ENCODE measurements at regions not wholly inside any gene's neighbourhood (a gene's known extent, or its start where the extent isn't known, plus 50 kb on each side); places are given as distances from the start of the nearest gene placed in this dataset.

DNA sequence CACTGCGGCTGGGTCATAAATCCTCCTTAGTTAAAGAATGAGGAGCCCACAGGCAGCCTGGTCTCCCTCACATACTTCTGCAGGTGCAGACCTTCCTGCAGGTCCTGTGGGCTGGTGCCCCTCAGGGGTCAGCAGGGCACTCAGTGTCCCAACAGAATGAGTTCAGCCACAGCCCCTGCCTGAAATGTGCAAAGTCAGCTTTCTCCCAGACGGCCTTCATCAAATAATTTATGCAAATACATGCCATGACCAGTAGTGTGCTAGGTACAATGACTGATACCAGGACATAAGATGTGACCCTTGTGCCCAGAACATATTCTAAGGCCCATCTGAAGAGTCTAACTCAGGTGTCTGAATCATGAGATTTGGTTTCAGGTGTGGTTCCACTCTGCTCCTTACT lies 703.4 kb downstream of the TBC1D22A start:
- TF ChIP-seq TSHZ2 (CRISPR knock-in tag; IDR thresholded peaks at IDR 0.05): no peak
- no peak for TF ChIP-seq CREB5 (CRISPR knock-in tag; IDR thresholded peaks at IDR 0.05; ENCODE audit: low read depth)
- no peak for TF ChIP-seq RARB (CRISPR knock-in tag; IDR thresholded peaks at IDR 0.05)
- TF ChIP-seq, protein P1, sequence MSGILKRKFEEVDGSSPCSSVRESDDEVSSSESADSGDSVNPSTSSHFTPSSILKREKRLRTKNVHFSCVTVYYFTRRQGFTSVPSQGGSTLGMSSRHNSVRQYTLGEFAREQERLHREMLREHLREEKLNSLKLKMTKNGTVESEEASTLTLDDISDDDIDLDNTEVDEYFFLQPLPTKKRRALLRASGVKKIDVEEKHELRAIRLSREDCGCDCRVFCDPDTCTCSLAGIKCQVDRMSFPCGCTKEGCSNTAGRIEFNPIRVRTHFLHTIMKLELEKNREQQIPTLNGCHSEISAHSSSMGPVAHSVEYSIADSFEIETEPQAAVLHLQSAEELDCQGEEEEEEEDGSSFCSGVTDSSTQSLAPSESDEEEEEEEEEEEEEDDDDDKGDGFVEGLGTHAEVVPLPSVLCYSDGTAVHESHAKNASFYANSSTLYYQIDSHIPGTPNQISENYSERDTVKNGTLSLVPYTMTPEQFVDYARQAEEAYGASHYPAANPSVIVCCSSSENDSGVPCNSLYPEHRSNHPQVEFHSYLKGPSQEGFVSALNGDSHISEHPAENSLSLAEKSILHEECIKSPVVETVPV (CRISPR knock-in tag; IDR thresholded peaks at IDR 0.05): no peak
- TF ChIP-seq SNAI2 (CRISPR knock-in tag; IDR thresholded peaks at IDR 0.05): no peak
- no peak for TF ChIP-seq ZFP3 (CRISPR knock-in tag; IDR thresholded peaks at IDR 0.05)
- no peak for TF ChIP-seq ZC3H10 (CRISPR knock-in tag; IDR thresholded peaks at IDR 0.05)
- no peak for TF ChIP-seq CSDC2 (CRISPR knock-in tag; IDR thresholded peaks at IDR 0.05)
- TF ChIP-seq, protein P2, sequence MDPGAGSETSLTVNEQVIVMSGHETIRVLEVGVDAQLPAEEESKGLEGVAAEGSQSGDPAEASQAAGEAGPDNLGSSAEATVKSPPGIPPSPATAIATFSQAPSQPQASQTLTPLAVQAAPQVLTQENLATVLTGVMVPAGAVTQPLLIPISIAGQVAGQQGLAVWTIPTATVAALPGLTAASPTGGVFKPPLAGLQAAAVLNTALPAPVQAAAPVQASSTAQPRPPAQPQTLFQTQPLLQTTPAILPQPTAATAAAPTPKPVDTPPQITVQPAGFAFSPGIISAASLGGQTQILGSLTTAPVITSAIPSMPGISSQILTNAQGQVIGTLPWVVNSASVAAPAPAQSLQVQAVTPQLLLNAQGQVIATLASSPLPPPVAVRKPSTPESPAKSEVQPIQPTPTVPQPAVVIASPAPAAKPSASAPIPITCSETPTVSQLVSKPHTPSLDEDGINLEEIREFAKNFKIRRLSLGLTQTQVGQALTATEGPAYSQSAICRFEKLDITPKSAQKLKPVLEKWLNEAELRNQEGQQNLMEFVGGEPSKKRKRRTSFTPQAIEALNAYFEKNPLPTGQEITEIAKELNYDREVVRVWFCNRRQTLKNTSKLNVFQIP (CRISPR knock-in tag; IDR thresholded peaks at IDR 0.05; ENCODE audit: borderline replicate concordance, low read depth): no peak
- TF ChIP-seq, protein P3, sequence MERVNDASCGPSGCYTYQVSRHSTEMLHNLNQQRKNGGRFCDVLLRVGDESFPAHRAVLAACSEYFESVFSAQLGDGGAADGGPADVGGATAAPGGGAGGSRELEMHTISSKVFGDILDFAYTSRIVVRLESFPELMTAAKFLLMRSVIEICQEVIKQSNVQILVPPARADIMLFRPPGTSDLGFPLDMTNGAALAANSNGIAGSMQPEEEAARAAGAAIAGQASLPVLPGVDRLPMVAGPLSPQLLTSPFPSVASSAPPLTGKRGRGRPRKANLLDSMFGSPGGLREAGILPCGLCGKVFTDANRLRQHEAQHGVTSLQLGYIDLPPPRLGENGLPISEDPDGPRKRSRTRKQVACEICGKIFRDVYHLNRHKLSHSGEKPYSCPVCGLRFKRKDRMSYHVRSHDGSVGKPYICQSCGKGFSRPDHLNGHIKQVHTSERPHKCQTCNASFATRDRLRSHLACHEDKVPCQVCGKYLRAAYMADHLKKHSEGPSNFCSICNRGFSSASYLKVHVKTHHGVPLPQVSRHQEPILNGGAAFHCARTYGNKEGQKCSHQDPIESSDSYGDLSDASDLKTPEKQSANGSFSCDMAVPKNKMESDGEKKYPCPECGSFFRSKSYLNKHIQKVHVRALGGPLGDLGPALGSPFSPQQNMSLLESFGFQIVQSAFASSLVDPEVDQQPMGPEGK (CRISPR knock-in tag; IDR thresholded peaks at IDR 0.05; ENCODE audit: borderline replicate concordance): no peak
- TF ChIP-seq TOX (CRISPR knock-in tag; IDR thresholded peaks at IDR 0.05; ENCODE audit: borderline replicate concordance): no peak
- no peak for ATAC-seq

GRCh38 chr22:47465222-47465621 lies 702.8 kb downstream of the TBC1D22A start:
- TF ChIP-seq PPARA (CRISPR knock-in tag; IDR thresholded peaks at IDR 0.05; ENCODE audit: borderline replicate concordance) (no peak), SNAI2 (CRISPR knock-in tag; IDR thresholded peaks at IDR 0.05) (no peak), ESRRG (CRISPR knock-in tag; IDR thresholded peaks at IDR 0.05) (no peak), ZNF8 (CRISPR knock-in tag; IDR thresholded peaks at IDR 0.05) (no peak)
- ATAC-seq: no peak

GRCh38 chr22:47463220-47463619 lies 700.8 kb downstream of the TBC1D22A start:
- TF ChIP-seq OSR1 (CRISPR knock-in tag; IDR thresholded peaks at IDR 0.05): no peak
- no peak for TF ChIP-seq ESRRG (CRISPR knock-in tag; IDR thresholded peaks at IDR 0.05)

DNA sequence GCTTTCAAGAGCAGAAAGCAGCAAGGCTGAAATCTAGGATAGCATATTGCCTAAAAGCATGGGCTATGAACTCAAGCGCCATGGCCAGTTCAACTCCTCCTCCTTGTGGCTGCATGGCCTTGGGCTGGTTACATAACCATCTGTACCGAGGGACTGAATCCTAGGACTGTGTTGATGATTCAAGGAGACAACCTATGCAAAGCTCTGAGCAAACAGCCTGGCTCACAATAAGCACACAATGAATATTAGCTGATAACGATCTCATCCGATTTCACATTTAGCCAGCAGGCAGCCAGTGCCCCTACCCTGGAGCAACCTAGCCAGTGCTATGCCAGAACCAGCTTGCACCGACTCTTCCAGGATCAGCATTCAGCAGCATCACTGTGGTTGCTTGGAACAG lies 698.4 kb downstream of the TBC1D22A start:
- no peak for ATAC-seq
- TF ChIP-seq, protein P2 (CRISPR knock-in tag; IDR thresholded peaks at IDR 0.05; ENCODE audit: borderline replicate concordance, low read depth): no peak
- no peak for TF ChIP-seq CREB5 (CRISPR knock-in tag; IDR thresholded peaks at IDR 0.05; ENCODE audit: low read depth)
- TF ChIP-seq OSR1 (CRISPR knock-in tag; IDR thresholded peaks at IDR 0.05): no peak
- TF ChIP-seq, protein P3 (CRISPR knock-in tag; IDR thresholded peaks at IDR 0.05; ENCODE audit: borderline replicate concordance): no peak
- no peak for TF ChIP-seq ISL1 (CRISPR knock-in tag; IDR thresholded peaks at IDR 0.05)
- no peak for TF ChIP-seq TSHZ2 (CRISPR knock-in tag; IDR thresholded peaks at IDR 0.05)
- no peak for TF ChIP-seq RARB (CRISPR knock-in tag; IDR thresholded peaks at IDR 0.05)
- TF ChIP-seq ZNF565 (CRISPR knock-in tag; conservative IDR thresholded peaks at IDR 0.05; ENCODE audit: low read depth): no peak
- TF ChIP-seq TOX (CRISPR knock-in tag; IDR thresholded peaks at IDR 0.05; ENCODE audit: borderline replicate concordance): no peak
- no peak for TF ChIP-seq ESRRG (CRISPR knock-in tag; IDR thresholded peaks at IDR 0.05)
- TF ChIP-seq PPARA (CRISPR knock-in tag; IDR thresholded peaks at IDR 0.05; ENCODE audit: borderline replicate concordance): no peak

More at GRCh38 chr22:47463220-47463619, 700.8 kb downstream of the TBC1D22A start:
- ATAC-seq: no peak

All from SK-N-SH treated with all-trans-retinoic acid at 6 μM for 48 hours (cell line).